CD4-positive, alpha-beta T cell treated with Interleukin-12 subunit alpha and Interleukin-12 subunit beta, for 1 hour (primary cell): ENCODE measurements at regions not wholly inside any gene's neighbourhood (a gene's known extent, or its start where the extent isn't known, plus 50 kb on each side); places are given as distances from the start of the nearest gene placed in this dataset.

Experiments used
- DNase-seq: peaks from one replicate; pipeline ENCODE4 v3.0.0-alpha.2; 2020

DNA sequence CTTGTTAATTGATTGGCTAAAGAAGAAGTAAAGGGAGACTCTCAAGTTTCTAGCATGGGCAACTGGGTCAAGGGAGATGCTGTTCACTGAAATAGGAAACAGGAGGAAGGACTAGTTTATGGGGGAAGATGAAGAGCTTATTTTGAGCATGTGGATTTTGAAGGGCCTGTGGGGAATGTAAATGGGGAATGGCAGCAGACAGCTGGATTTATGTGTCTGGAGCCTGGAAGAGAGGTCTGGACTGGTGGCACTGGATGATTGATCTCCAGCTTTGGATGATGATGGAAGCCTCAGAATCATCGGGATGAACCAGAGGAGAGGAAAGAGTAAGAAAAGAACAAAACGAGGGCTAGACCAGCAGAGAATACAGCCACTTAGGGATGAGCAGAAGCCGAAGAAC, 54.9 kb upstream of the ENAH start:
- no peak for DNase-seq

DNA sequence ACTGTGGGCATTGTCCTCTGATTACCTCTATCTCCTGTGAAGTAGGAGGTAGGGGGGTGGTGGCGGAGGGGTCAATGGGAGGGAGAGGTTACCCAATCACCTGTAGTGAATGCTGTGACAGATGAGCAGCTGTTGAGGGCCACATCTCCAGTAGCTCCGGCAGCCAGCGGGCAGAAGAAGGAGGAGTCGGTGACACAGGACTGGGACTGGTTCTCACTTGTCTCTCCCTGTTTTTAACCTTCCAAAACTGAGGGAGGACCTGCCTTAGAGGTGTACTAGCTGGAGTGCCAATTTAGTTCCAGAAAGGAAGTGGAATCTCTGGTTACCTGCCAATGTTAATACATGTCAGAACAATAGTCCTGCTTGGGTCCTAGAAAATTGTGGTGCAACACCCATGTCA, 56.2 kb upstream of the ENAH start:
- DNase-seq: no peak

DNA sequence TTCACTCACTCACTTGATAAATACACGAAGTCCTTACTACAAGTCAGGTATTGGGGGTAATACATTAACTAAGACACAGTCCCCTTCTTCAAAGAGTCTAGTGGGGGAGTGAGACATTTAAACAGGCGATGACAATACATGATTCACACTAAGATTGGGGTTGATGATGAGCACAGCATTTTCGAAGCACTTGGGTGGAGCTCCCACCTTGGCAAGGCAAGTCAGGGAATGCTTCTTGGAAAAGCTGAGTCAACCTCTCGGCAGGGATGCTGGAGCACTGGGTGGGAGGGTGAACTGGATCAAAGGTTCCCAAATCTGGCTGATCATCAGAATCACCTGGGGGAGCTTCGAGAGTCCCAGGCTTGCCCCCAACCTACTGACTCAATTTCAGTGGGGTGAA, 57.9 kb upstream of the ENAH start:
- DNase-seq: no peak

DNA sequence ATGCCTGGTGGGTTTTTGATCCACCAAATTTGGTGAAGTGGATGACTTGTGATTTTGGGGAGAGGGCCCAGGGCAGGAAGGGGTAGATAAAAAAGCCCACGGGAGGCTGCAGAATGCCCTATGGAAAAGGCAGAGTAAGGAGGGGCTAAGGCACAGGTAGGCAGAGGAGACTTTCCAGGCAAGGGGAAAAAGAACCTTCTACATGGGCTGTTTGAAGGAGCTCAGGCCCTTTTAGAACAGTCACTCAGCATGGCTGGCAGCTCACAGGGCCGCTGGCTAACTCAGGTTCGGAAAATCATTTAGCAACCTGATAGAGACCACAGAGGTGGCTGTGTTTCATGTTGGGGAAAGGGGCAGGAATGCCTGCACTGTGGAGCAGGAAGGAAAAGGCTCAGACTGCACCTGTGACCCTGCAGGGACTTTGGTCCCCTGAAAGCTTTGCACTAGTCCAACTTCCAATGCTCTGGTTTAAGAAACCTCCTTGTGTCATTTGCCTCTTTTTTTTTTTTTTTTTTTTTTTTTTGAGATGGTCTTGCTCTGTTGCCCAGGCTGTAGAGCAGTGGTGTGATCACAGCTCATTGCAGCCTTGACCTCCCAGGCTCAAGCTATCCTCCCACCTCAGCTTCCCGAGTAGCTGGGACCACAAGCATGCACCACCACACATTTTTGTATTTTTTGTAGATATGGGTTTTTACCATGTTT, 58.5 kb upstream of the ENAH start:
- no peak for DNase-seq

DNA sequence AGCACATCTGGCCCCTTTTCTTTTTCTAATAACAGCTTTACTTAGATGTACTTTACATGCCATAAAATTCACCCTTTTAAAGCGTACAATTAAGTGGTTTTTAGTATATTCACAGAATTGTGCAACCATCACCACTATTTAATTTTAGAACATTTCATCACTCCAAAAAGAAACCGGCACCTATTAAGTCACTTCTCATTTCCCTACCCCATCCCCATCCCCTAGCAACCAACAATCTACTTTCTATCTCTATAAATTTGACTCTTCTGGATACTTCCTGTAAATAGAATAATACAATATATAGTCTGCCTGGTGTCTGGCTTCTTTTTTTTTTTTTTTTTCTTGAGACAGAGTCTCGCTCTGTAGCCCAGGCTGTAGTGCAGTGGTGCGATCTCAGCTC, 59.5 kb upstream of the ENAH start:
- peak; percentile 5 for DNase-seq

DNA sequence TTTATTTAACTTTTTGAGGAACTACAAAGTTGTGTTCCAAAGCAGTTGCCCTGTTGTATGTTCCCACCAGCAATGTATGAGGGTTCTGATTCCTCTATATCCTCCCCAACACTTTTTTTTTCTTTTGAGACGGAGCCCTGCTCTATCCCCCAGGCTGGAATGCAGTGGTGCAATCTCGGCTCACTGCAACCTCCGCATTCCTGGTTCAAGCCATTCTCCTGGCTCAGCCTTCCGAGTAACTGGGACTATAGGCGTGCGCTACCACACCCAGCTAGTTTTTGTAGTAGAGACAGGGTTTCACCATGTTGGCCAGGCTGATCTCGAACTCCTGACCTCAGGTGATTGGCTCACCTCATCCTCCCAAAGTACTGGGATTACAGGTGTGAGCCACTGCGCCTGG, 60.4 kb upstream of the ENAH start:
- no peak for DNase-seq

DNA sequence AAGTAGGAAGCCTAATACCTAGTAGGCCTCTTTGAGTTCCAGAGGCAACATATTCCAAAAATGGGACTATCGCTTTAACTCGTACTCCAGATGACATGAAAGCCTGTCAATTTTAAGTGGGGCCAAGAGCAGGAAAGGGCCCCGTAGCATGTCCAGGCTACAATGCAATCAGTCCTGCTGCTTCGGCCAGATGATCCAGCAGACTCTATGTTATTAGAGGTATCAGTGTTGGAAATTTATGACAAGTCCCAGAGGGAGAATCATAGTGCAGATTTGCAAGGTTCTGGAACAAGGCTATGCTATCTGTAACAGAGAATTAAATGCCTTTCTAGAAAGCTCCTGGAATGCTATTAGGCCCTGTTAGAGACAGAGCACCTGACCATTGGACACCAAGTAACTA, 56.7 kb upstream of the SRP9 start:
- DNase-seq: no peak

DNA sequence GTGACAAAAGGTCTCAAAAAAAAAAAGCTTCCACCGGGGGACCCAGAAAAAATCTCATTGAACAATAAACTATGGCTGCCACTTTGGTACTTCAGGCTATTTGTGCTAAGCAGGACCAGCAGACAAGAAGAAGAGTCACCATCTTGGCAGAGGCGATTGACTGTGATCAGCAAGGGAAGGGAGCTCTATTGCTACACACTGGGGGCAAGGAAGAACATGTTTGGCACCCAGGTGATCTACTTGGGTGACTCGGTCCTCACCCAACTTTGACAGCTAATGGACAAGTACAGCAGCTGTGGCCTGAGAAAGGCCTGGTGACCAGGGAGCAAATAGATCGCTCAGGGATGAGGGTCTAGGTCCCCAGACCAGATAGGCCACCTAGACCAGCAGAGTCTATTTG, 53.4 kb upstream of the SRP9 start:
- no peak for DNase-seq
